H1 (cell line): ENCODE measurements at regions not wholly inside any gene's neighbourhood (a gene's known extent, or its start where the extent isn't known, plus 50 kb on each side); places are given as distances from the start of the nearest gene placed in this dataset.

ENCODE experiments used
- CHD1 ChIP-seq: IDR thresholded peaks from 2 replicates; pipeline ENCODE4 v1.6.1; 2012; ENCODE audit warnings: low read depth, low read length, improper control_type of control experiment
- CHD2 ChIP-seq: IDR thresholded peaks from 2 replicates; pipeline ENCODE4 v1.6.1; 2012; ENCODE audit warnings: low read length, improper control_type of control experiment
- CHD7 ChIP-seq: fragments of 300-600 bp; sonication (generic); IDR thresholded peaks from 2 replicates; pipeline ENCODE4 v1.7.1; 2012; ENCODE audit warnings: low read length, moderate library complexity, mild to moderate bottlenecking, inconsistent platforms; ENCODE audit not compliant: insufficient replicate concordance
- EZH2 ChIP-seq: fragments of 200-600 bp; sonication (generic); IDR thresholded peaks from 2 replicates; pipeline ENCODE4 v1.7.1; 2012; ENCODE audit warnings: low read depth, mild to moderate bottlenecking, moderate library complexity, low read length, inconsistent platforms; ENCODE audit not compliant: severe bottlenecking
- JUND ChIP-seq: IDR thresholded peaks from 2 replicates; pipeline ENCODE4 v1.6.1; 2011; ENCODE audit warnings: mild to moderate bottlenecking, improper control_type of control experiment, low read length
- NANOG ChIP-seq: IDR thresholded peaks from 2 replicates; pipeline ENCODE4 v1.6.1; 2011; ENCODE audit warnings: low read length, low read depth, mild to moderate bottlenecking, inconsistent platforms; ENCODE audit not compliant: insufficient read depth, poor library complexity, severe bottlenecking
- RAD21 ChIP-seq, 2 experiments: IDR thresholded peaks in 1 of 2; conservative IDR thresholded peaks in 1 of 2; 2 replicates each; pipeline ENCODE4 v1.6.1; 2011; ENCODE audit warnings: low read depth in 2 of 2, low read length in 2 of 2, improper control_type of control experiment in 1 of 2, inconsistent platforms in 1 of 2, mild to moderate bottlenecking in 1 of 2, moderate library complexity in 1 of 2
- SIN3A ChIP-seq, 2 experiments: IDR thresholded peaks in 1 of 2; conservative IDR thresholded peaks in 1 of 2; 2 replicates each; pipeline ENCODE4 v1.6.1; 2011 to 2012; ENCODE audit warnings: low read length in 2 of 2, improper control_type of control experiment in 1 of 2, low read depth in 1 of 2, mild to moderate bottlenecking in 1 of 2
- SP1 ChIP-seq: IDR thresholded peaks from 2 replicates; pipeline ENCODE4 v1.6.1; 2011; ENCODE audit warnings: low read depth, low read length
- TAF7 ChIP-seq: optimal IDR thresholded peaks from 2 replicates; pipeline ENCODE3; 2011; ENCODE audit warnings: low read depth, mild to moderate bottlenecking, inconsistent platforms, low read length, moderate library complexity, borderline replicate concordance
- TBP ChIP-seq: IDR thresholded peaks from 2 replicates; pipeline ENCODE4 v1.6.1; 2011; ENCODE audit warnings: low read depth, low read length, improper control_type of control experiment

GRCh38 chr1:189275796-189276195 lies 1201.9 kb downstream of the BRINP3 start (continued):
- TF ChIP-seq SIN3A (conservative IDR thresholded peaks at IDR 0.05 in 1 of 2, IDR thresholded peaks at IDR 0.05 in 1 of 2; ENCODE audit: low read depth in 1 of 2, low read length in 2 of 2) (no peak), CHD7 (no peak), SP1 (no peak), NANOG (no peak), EZH2 (no peak), TAF7 (no peak), CHD1 (no peak), TBP (no peak), CHD2 (no peak), JUND (no peak), RAD21 (IDR thresholded peaks at IDR 0.05 in 1 of 2, conservative IDR thresholded peaks at IDR 0.05 in 1 of 2; ENCODE audit: low read depth in 2 of 2, low read length in 2 of 2) (no peak)
- TF ChIP-seq, all 59 proteins: peak for 0
